Liver (tissue), 8 donors: ENCODE measurements at regions not wholly inside any gene's neighbourhood (a gene's known extent, or its start where the extent isn't known, plus 50 kb on each side); places are given as distances from the start of the nearest gene placed in this dataset.

Experiments
- DNase-seq: peaks from one replicate; pipeline ENCODE4 v3.0.0-alpha.2; 2017; ENCODE audit warnings: low spot score
- H3K27ac ChIP-seq, 2 donors: one replicate each; pipeline ENCODE4 v1.7.0; 2013; ENCODE audit warnings: inconsistent platforms in 2 of 2, low read length in 2 of 2, control low read depth in 1 of 2, low read depth in 1 of 2, mild to moderate bottlenecking in 1 of 2
- H3K27me3 ChIP-seq, 4 donors: one replicate each; pipeline versions ENCODE4 v1.6.1 to v1.7.0; 2013; ENCODE audit warnings: low read length in 3 of 4, inconsistent platforms in 1 of 4, mild to moderate bottlenecking in 1 of 4, moderate library complexity in 1 of 4; ENCODE audit not compliant: control insufficient read depth in 4 of 4, insufficient read depth in 4 of 4
- H3K36me3 ChIP-seq, 4 donors: one replicate each; pipeline versions ENCODE4 v1.6.1 to v1.7.0; 2013; ENCODE audit warnings: low read length in 3 of 4, mild to moderate bottlenecking in 3 of 4, low read depth in 1 of 4, moderate library complexity in 1 of 4; ENCODE audit not compliant: control insufficient read depth in 4 of 4, insufficient read depth in 3 of 4
- H3K4me1 ChIP-seq, 4 donors: one replicate each; pipeline versions ENCODE4 v1.6.1 to v1.7.0; 2013; ENCODE audit warnings: low read length in 3 of 4, mild to moderate bottlenecking in 3 of 4, moderate library complexity in 1 of 4; ENCODE audit not compliant: control insufficient read depth in 4 of 4, insufficient read depth in 4 of 4
- H3K4me3 ChIP-seq, 3 donors: one replicate each; pipeline versions ENCODE4 v1.6.1 to v1.7.0; 2013; ENCODE audit warnings: low read length in 3 of 3, control low read depth in 1 of 3, low read depth in 1 of 3, mild to moderate bottlenecking in 1 of 3
- H3K9ac ChIP-seq, 2 donors: one replicate each; pipeline ENCODE4 v1.7.0; 2013; ENCODE audit warnings: low read length in 2 of 2, mild to moderate bottlenecking in 2 of 2, moderate library complexity in 2 of 2, control low read depth in 1 of 2, low read depth in 1 of 2
- H3K9me3 ChIP-seq, 4 donors: one replicate each; pipeline versions ENCODE4 v1.6.1 to v1.7.0; 2013; ENCODE audit warnings: low read length in 3 of 4; ENCODE audit not compliant: control insufficient read depth in 4 of 4
- ATF3 ChIP-seq: IDR thresholded peaks from 2 replicates; pipeline ENCODE4 v1.6.1; 2016; ENCODE audit warnings: antibody characterized with exemption
- CTCF ChIP-seq: fragments of 150-350 bp; IDR thresholded peaks from 2 replicates; pipeline ENCODE4 v1.5.1; 2017; ENCODE audit warnings: improper control_type of control experiment, low read depth, low read length; ENCODE audit not compliant: missing input control
- EGR1 ChIP-seq, 2 donors: IDR thresholded peaks; 2 replicates each; pipeline ENCODE4 v1.6.1; 2016 to 2018; ENCODE audit warnings: antibody characterized with exemption in 2 of 2, low read depth in 2 of 2
- FOXA1 ChIP-seq: IDR thresholded peaks from 2 replicates; pipeline ENCODE4 v1.6.1; 2016; ENCODE audit warnings: antibody characterized with exemption
- FOXA2 ChIP-seq: IDR thresholded peaks from 2 replicates; pipeline ENCODE4 v1.6.1; 2016; ENCODE audit warnings: antibody characterized with exemption
- GABPA ChIP-seq, 2 donors: IDR thresholded peaks in 1 of 2; conservative IDR thresholded peaks in 1 of 2; 2 replicates each; pipeline ENCODE4 v1.6.1; 2016; ENCODE audit warnings: antibody characterized with exemption in 2 of 2, mild to moderate bottlenecking in 1 of 2, moderate library complexity in 1 of 2
- HNF4A ChIP-seq, 2 donors: conservative IDR thresholded peaks; 2 replicates each; pipeline ENCODE4 v1.6.1; 2016; ENCODE audit warnings: antibody characterized with exemption in 2 of 2, mild to moderate bottlenecking in 2 of 2
- HNF4G ChIP-seq: IDR thresholded peaks from 2 replicates; pipeline ENCODE4 v1.6.1; 2016; ENCODE audit warnings: antibody characterized with exemption
- JUND ChIP-seq, 2 donors: IDR thresholded peaks; 2 replicates each; pipeline ENCODE4 v1.6.1; 2016; ENCODE audit warnings: antibody characterized with exemption in 2 of 2
- MAX ChIP-seq: IDR thresholded peaks from 2 replicates; pipeline ENCODE4 v1.6.1; 2016; ENCODE audit warnings: antibody characterized with exemption
- NR2F2 ChIP-seq: IDR thresholded peaks from 2 replicates; pipeline ENCODE4 v1.6.1; 2016; ENCODE audit warnings: antibody characterized with exemption
- RAD21 ChIP-seq, 2 donors: IDR thresholded peaks; 2 replicates each; pipeline ENCODE4 v1.6.1; 2016; ENCODE audit warnings: antibody characterized with exemption in 2 of 2, mild to moderate bottlenecking in 2 of 2
- REST ChIP-seq: IDR thresholded peaks from 2 replicates; pipeline ENCODE4 v1.6.1; 2016; ENCODE audit warnings: antibody characterized with exemption, mild to moderate bottlenecking
- RXRA ChIP-seq, 2 donors: IDR thresholded peaks; 2 replicates each; pipeline ENCODE4 v1.6.1; 2017 to 2018; ENCODE audit warnings: antibody characterized with exemption in 2 of 2, mild to moderate bottlenecking in 1 of 2
- SP1 ChIP-seq: IDR thresholded peaks from 2 replicates; pipeline ENCODE4 v1.6.1; 2018; ENCODE audit warnings: antibody characterized with exemption, mild to moderate bottlenecking
- TAF1 ChIP-seq: conservative IDR thresholded peaks from 2 replicates; pipeline ENCODE4 v1.6.1; 2016; ENCODE audit warnings: antibody characterized with exemption, mild to moderate bottlenecking
- YY1 ChIP-seq: IDR thresholded peaks from 2 replicates; pipeline ENCODE4 v1.6.1; 2016; ENCODE audit warnings: antibody characterized with exemption, mild to moderate bottlenecking
- ZBTB33 ChIP-seq: IDR thresholded peaks from 2 replicates; pipeline ENCODE4 v1.6.1; 2016; ENCODE audit warnings: antibody characterized with exemption
- WGBS: extraction: QIAGEN DNeasy Blood & Tissue Kit; methylation state at CpG from one replicate; pipeline ENCODE4 v1.1.7; 2013; 5-methylcytosine and 5-hydroxymethylcytosine counted together
- donor health status: healthy.
- donor health status: healthy.
- donor health status: healthy.
- donor health status: healthy.
- donor health status: healthy.

- TF ChIP-seq REST: no peak
- TF ChIP-seq HNF4G: no peak
- TF ChIP-seq HNF4A (conservative IDR thresholded peaks at IDR 0.05): no peak
- TF ChIP-seq ATF3: no peak
- no peak for TF ChIP-seq JUND (IDR thresholded peaks at IDR 0.05)
- TF ChIP-seq MAX: no peak
- no peak for TF ChIP-seq FOXA1
- no peak for TF ChIP-seq SP1
- TF ChIP-seq EGR1 (IDR thresholded peaks at IDR 0.05; ENCODE audit: low read depth in 2 of 2): no peak
- TF ChIP-seq TAF1: no peak
- TF ChIP-seq NR2F2: no peak
- no peak for TF ChIP-seq CTCF
- TF ChIP-seq ZBTB33: no peak
- TF ChIP-seq RAD21 (IDR thresholded peaks at IDR 0.05): no peak
- H3K9ac ChIP-seq: no peak overlapping the region
- no peaks in the 10 kb centered on the region for H3K4me1 ChIP-seq
- H3K4me3 ChIP-seq: no peak overlapping the region
- no peaks in the 10 kb centered on the region for H3K9me3 ChIP-seq
- H3K27ac ChIP-seq: no peak overlapping the region
- no peaks in the 10 kb centered on the region for H3K36me3 ChIP-seq
- DNase-seq: no peak
- H3K27me3 ChIP-seq: no peaks in the 10 kb centered on the region
These were observed 153.4 kb upstream of the PPP3CA start for GRCh38 chr4:101500742-101501141.

- Histone ChIP-seq H3K36me3 (no peaks in the 10 kb centered on the region), H3K9me3 (peaks cover 0 to 2% (median 0%) of the 10 kb centered on the region in 4 donors), H3K4me3 (no peak overlapping the region), H3K9ac (no peak overlapping the region), H3K4me1 (no peaks in the 10 kb centered on the region), H3K27me3 (no peaks in the 10 kb centered on the region), H3K27ac (no peak overlapping the region)
- TF ChIP-seq NR2F2 (no peak), MAX (no peak), RXRA (IDR thresholded peaks at IDR 0.05) (no peak), SP1 (no peak), GABPA (IDR thresholded peaks at IDR 0.05 in 1 of 2, conservative IDR thresholded peaks at IDR 0.05 in 1 of 2) (no peak), FOXA2 (no peak), FOXA1 (no peak), TAF1 (no peak), YY1 (no peak), HNF4A (conservative IDR thresholded peaks at IDR 0.05) (no peak), ZBTB33 (no peak), ATF3 (no peak), CTCF (no peak), RAD21 (IDR thresholded peaks at IDR 0.05) (no peak)
- DNase-seq: no peak
- WGBS: 66% methylated on average over 1 of the region's 1 CpG
These were observed 127.9 kb upstream of the PPP3CA start for GRCh38 chr4:101475246-101475645.
